Testis (tissue), 2 donors: ENCODE measurements at regions not wholly inside any gene's neighbourhood (a gene's known extent, or its start where the extent isn't known, plus 50 kb on each side); places are given as distances from the start of the nearest gene placed in this dataset.

Experiments
- CTCF ChIP-seq, 3 experiments: fragments of 450-650 bp in 2 of 3; fragments of 200-600 bp in 1 of 3; sonication (generic) in 1 of 3; IDR thresholded peaks; one replicate each; pipeline ENCODE4 v1.5.1; 2016 to 2019; ENCODE audit warnings: antibody characterized with exemption in 3 of 3, mild to moderate bottlenecking in 2 of 3, moderate library complexity in 1 of 3
- POLR2A ChIP-seq: fragments of 450-650 bp; IDR thresholded peaks from one replicate; pipeline ENCODE4 v1.6.1; 2017; ENCODE audit warnings: antibody characterized with exemption, mild to moderate bottlenecking, moderate library complexity

GRCh38 chr6:19333936-19334335 is 503.2 kb upstream of the ID4 start:
- TF ChIP-seq POLR2A (no peak), CTCF (IDR thresholded peaks at IDR 0.05) (no peak)
